ENCODE measurements at regions not wholly inside any gene's neighbourhood (a gene's known extent, or its start where the extent isn't known, plus 50 kb on each side); places are given as distances from the start of the nearest gene placed in this dataset.

GRCh38 chr13:77466753-77467422 is 68.6 kb upstream of the SCEL start:
- no peak for TF ChIP-seq CTCF (conservative IDR thresholded peaks at IDR 0.05)
- no peak for TF ChIP-seq ZFX (IDR thresholded peaks at IDR 0.05)

Data from C4-2B (cell line).